Right atrium auricular region (tissue), 2 donors: ENCODE measurements at regions not wholly inside any gene's neighbourhood (a gene's known extent, or its start where the extent isn't known, plus 50 kb on each side); places are given as distances from the start of the nearest gene placed in this dataset.
"Not testable (repeated sequence)": the region's sequence is repeated elsewhere in the genome, so short reads cannot be mapped to it uniquely, and the experiment has no call there.

ENCODE experiments used
- DNase-seq: peaks from one replicate; pipeline ENCODE4 v3.0.0-alpha.2; 2019; ENCODE audit warnings: low spot score
- H3K27ac ChIP-seq, 2 donors: fragments of 200-600 bp; sonication (generic); 1 replicate in 1 of 2; 2 replicates in 1 of 2; pipeline ENCODE4 v1.5.1; 2016 to 2019
- H3K27me3 ChIP-seq, 2 donors: fragments of 200-600 bp; sonication (generic); one replicate each; pipeline versions ENCODE4 v1.5.1 to v1.6.0; 2017 to 2019
- H3K36me3 ChIP-seq: fragments of 200-600 bp; sonication (generic); one replicate; pipeline ENCODE4 v1.5.1; 2016
- H3K4me1 ChIP-seq, 2 donors: fragments of 200-600 bp; sonication (generic); one replicate each; pipeline versions ENCODE4 v1.5.1 to v1.6.0; 2017 to 2019
- H3K4me3 ChIP-seq, 2 donors: fragments of 200-600 bp; sonication (generic); 1 replicate in 1 of 2; 2 replicates in 1 of 2; pipeline ENCODE4 v1.5.1; 2017 to 2019; ENCODE audit warnings: mild to moderate bottlenecking in 1 of 2, moderate library complexity in 1 of 2
- H3K9me3 ChIP-seq, 2 donors: fragments of 200-600 bp; sonication (generic); one replicate each; pipeline ENCODE4 v1.5.1; 2019
- CTCF ChIP-seq, 2 donors: fragments of 200-600 bp; sonication (generic); IDR thresholded peaks; one replicate each; pipeline ENCODE4 v1.5.1; 2019; ENCODE audit warnings: antibody characterized with exemption in 2 of 2

- not testable (repeated sequence) for H3K27me3 ChIP-seq, H3K4me1 ChIP-seq, H3K36me3 ChIP-seq, H3K27ac ChIP-seq, H3K9me3 ChIP-seq, DNase-seq, H3K4me3 ChIP-seq
Measured at GRCh38 chr18:5830902-5831301, 64.4 kb downstream of the TMEM200C start.

- H3K4me1 ChIP-seq, result no peaks in the 10 kb centered on the region
- H3K27me3 ChIP-seq, result no peaks in the 10 kb centered on the region
- TF ChIP-seq CTCF (IDR thresholded peaks at IDR 0.05), result no peak
- no peak overlapping the region for H3K4me3 ChIP-seq
- no peak overlapping the region for H3K27ac ChIP-seq
- no peaks in the 10 kb centered on the region for H3K36me3 ChIP-seq
- H3K9me3 ChIP-seq, result no peaks in the 10 kb centered on the region
- no peak for DNase-seq
Measured at GRCh38 chr18:5828913-5829312, 66.4 kb downstream of the TMEM200C start.

GRCh38 chr18:5825663-5826062 lies 69.7 kb downstream of the TMEM200C start:
- no peak for TF ChIP-seq CTCF (IDR thresholded peaks at IDR 0.05)
- no peak overlapping the region for H3K27ac ChIP-seq
- no peak for DNase-seq
- H3K9me3 ChIP-seq, result no peaks in the 10 kb centered on the region
- no peak overlapping the region for H3K4me3 ChIP-seq
- H3K27me3 ChIP-seq, result no peaks in the 10 kb centered on the region
- no peaks in the 10 kb centered on the region for H3K36me3 ChIP-seq
- H3K4me1 ChIP-seq, result no peaks in the 10 kb centered on the region

- no peak for DNase-seq
- TF ChIP-seq CTCF (IDR thresholded peaks at IDR 0.05), result no peak
- no peak overlapping the region for H3K27ac ChIP-seq
- no peak overlapping the region for H3K4me3 ChIP-seq
- H3K27me3 ChIP-seq, result no peaks in the 10 kb centered on the region
- no peaks in the 10 kb centered on the region for H3K9me3 ChIP-seq
- H3K36me3 ChIP-seq, result no peaks in the 10 kb centered on the region
- H3K4me1 ChIP-seq, result no peaks in the 10 kb centered on the region
Measured at GRCh38 chr18:5824370-5824984, 70.8 kb downstream of the TMEM200C start.

GRCh38 chr18:5817816-5818215 lies 77.5 kb downstream of the TMEM200C start:
- no peaks in the 10 kb centered on the region for H3K27me3 ChIP-seq
- H3K36me3 ChIP-seq, result no peaks in the 10 kb centered on the region
- no peaks in the 10 kb centered on the region for H3K9me3 ChIP-seq
- no peak overlapping the region for H3K27ac ChIP-seq
- TF ChIP-seq CTCF (IDR thresholded peaks at IDR 0.05), result no peak
- DNase-seq, result no peak
- no peaks in the 10 kb centered on the region for H3K4me1 ChIP-seq
- no peak overlapping the region for H3K4me3 ChIP-seq

GRCh38 chr18:5806860-5807259 lies 88.5 kb downstream of the TMEM200C start:
- Histone ChIP-seq H3K4me3 (no peak overlapping the region), H3K36me3 (no peaks in the 10 kb centered on the region), H3K4me1 (no peaks in the 10 kb centered on the region), H3K27ac (no peak overlapping the region), H3K27me3 (no peaks in the 10 kb centered on the region), H3K9me3 (peaks cover 0 to 8% of the 10 kb centered on the region in 2 donors)
- DNase-seq, result no peak
- TF ChIP-seq CTCF (IDR thresholded peaks at IDR 0.05), result no peak
